Stimulated activated CD8-positive, alpha-beta memory T cell treated with anti-CD3 and anti-CD28 coated beads, Interleukin-4, amount 100 ng/mL, for 1 hour (primary cell): ENCODE measurements at regions not wholly inside any gene's neighbourhood (a gene's known extent, or its start where the extent isn't known, plus 50 kb on each side); places are given as distances from the start of the nearest gene placed in this dataset.
"Not testable (repeated sequence)": the region's sequence is repeated elsewhere in the genome, so short reads cannot be mapped to it uniquely, and the experiment has no call there.

ENCODE experiments used
- DNase-seq, 2 donors: peaks; one replicate each; pipeline ENCODE4 v3.0.0-alpha.2; 2020; ENCODE audit warnings: low read depth in 2 of 2, low spot score in 1 of 2

- DNase-seq: no peak
Measured at GRCh38 chrX:13428053-13428786, 108.4 kb upstream of the ATXN3L start.

GRCh38 chrX:13427441-13428052, 107.7 kb upstream of the ATXN3L start:
- DNase-seq: no peak

GRCh38 chrX:13420545-13421183, 100.8 kb upstream of the ATXN3L start:
- no peak for DNase-seq

- DNase-seq: no peak
Measured at GRCh38 chrX:13419918-13420317, 100.1 kb upstream of the ATXN3L start.

GRCh38 chrX:13419276-13419675, 99.4 kb upstream of the ATXN3L start:
- DNase-seq: no peak

GRCh38 chrX:13418126-13419097, 98.6 kb upstream of the ATXN3L start:
- no peak for DNase-seq

GRCh38 chrX:13415509-13415908, 95.7 kb upstream of the ATXN3L start:
- DNase-seq: no peak

- no peak for DNase-seq
Measured at GRCh38 chrX:13414006-13414647, 94.3 kb upstream of the ATXN3L start.

GRCh38 chrX:13412208-13412600, 92.4 kb upstream of the ATXN3L start:
- DNase-seq: no peak

GRCh38 chrX:13411496-13412207, 91.8 kb upstream of the ATXN3L start:
- no peak for DNase-seq

GRCh38 chrX:13408599-13408998, 88.7 kb upstream of the ATXN3L start:
- DNase-seq: not testable (repeated sequence)

- not testable (repeated sequence) for DNase-seq
Measured at GRCh38 chrX:13404777-13405176, 84.9 kb upstream of the ATXN3L start.

- no peak for DNase-seq
Measured at GRCh38 chrX:13404364-13404763, 84.5 kb upstream of the ATXN3L start.

- no peak for DNase-seq
Measured at GRCh38 chrX:13401724-13402123, 81.9 kb upstream of the ATXN3L start.

GRCh38 chrX:13398839-13399238, 79.0 kb upstream of the ATXN3L start:
- DNase-seq: no peak

GRCh38 chrX:13397878-13398818, 78.3 kb upstream of the ATXN3L start:
- DNase-seq: no peak

GRCh38 chrX:13396924-13397323, 77.1 kb upstream of the ATXN3L start:
- DNase-seq: no peak

GRCh38 chrX:13389501-13389900, 69.6 kb upstream of the ATXN3L start:
- no peak for DNase-seq
